ENCODE measurements at regions not wholly inside any gene's neighbourhood (a gene's known extent, or its start where the extent isn't known, plus 50 kb on each side); places are given as distances from the start of the nearest gene placed in this dataset.

DNA sequence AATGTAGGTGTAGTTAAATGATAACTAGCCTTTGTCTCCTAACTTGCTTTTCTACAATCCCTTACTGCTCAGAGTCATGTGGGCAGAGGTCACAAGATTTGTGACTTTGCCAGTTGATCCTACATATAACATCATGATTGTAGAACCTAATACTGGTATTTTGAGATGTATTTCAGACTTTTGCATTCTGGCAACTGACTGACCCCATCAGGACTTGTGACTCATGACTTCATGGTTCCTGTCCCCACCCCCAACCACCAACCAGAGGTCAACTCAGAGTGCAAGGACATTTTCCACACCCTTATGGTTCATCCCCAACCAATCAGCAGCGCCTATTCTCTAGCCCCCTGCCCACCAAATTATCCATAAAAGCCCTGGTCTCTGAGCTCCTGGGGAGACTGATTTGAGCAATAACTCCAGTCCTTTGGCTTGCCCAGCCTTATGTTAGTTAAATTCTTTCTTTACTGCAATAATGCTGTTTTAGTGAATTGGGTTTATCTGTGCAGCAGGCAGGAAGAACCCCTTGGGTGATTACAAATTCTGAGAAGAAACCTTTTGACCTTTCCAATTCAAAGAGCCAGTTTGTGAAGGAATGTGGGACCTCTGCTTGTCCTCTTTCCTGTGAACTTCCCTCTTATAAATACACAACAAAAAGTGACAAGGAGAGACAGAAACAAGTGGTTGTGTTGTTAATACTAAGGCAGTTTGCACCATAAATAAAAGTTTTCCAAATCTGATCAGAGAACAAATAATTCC, 588.7 kb downstream of the UTRN start:
- TF ChIP-seq, protein P1, sequence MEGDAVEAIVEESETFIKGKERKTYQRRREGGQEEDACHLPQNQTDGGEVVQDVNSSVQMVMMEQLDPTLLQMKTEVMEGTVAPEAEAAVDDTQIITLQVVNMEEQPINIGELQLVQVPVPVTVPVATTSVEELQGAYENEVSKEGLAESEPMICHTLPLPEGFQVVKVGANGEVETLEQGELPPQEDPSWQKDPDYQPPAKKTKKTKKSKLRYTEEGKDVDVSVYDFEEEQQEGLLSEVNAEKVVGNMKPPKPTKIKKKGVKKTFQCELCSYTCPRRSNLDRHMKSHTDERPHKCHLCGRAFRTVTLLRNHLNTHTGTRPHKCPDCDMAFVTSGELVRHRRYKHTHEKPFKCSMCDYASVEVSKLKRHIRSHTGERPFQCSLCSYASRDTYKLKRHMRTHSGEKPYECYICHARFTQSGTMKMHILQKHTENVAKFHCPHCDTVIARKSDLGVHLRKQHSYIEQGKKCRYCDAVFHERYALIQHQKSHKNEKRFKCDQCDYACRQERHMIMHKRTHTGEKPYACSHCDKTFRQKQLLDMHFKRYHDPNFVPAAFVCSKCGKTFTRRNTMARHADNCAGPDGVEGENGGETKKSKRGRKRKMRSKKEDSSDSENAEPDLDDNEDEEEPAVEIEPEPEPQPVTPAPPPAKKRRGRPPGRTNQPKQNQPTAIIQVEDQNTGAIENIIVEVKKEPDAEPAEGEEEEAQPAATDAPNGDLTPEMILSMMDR (conservative IDR thresholded peaks at IDR 0.05) = no peak
- no peaks in the 10 kb centered on the region for H3K27me3 ChIP-seq (ENCODE audit: insufficient read depth, low read length)
- no CpG with 5 or more reads among the region's 1 CpG for WGBS (ENCODE audit: extremely low coverage, insufficient read length, low lambda C conversion rate)

More for the DNA sequence above, 588.7 kb downstream of the UTRN start:
- Histone ChIP-seq H3K9me3 (ENCODE audit: control insufficient read depth, low read depth, low read length) (peaks cover 8% of the 10 kb centered on the region), H3T11ph (ENCODE audit: low read length) (no peak overlapping the region), H3K79me2 (ENCODE audit: insufficient read depth, low read length) (no peaks in the 10 kb centered on the region), H3K9ac (ENCODE audit: extremely low read depth, insufficient read length, low read length) (no peak overlapping the region), H3K27ac (ENCODE audit: insufficient read length, low read depth, low read length) (no peak overlapping the region), H3K23me2 (ENCODE audit: insufficient read length, low read depth, low read length, poor library complexity, severe bottlenecking) (no peaks in the 10 kb centered on the region), H3K4me2 (ENCODE audit: insufficient read depth, insufficient read length, low read length) (no peak overlapping the region), H4K5ac (ENCODE audit: insufficient read length, low read depth, low read length) (no peak overlapping the region), H2BK15ac (ENCODE audit: low read depth, low read length) (no peak overlapping the region), H2AK5ac (ENCODE audit: insufficient read length, low read length) (no peak overlapping the region), H3K4ac (ENCODE audit: low read depth, low read length) (no peak overlapping the region), H3K14ac (ENCODE audit: insufficient read depth, low read length) (no peak overlapping the region), H2BK12ac (ENCODE audit: insufficient read length, low read depth, low read length) (no peak overlapping the region), H2BK5ac (ENCODE audit: insufficient read length, low read length) (no peak overlapping the region), H3K23ac (ENCODE audit: insufficient read length, low read depth, low read length) (no peak overlapping the region), H3K18ac (ENCODE audit: insufficient read length, low read depth, low read length) (no peak overlapping the region), H3K4me1 (ENCODE audit: insufficient read depth, low read length) (peaks cover 2% of the 10 kb centered on the region; the same call in 1 of the 2 replicates), H3K56ac (ENCODE audit: insufficient read length, low read depth, low read length) (no peak overlapping the region), H2BK20ac (ENCODE audit: low read depth, low read length, poor library complexity, severe bottlenecking) (no peak overlapping the region), H4K8ac (replicated peaks; ENCODE audit: insufficient read length, low read depth, low read length) (no peak overlapping the region), H4K91ac (ENCODE audit: insufficient read length, low read depth, low read length) (no peak overlapping the region), H3K79me1 (ENCODE audit: insufficient read depth, low read depth, low read length, poor library complexity, severe bottlenecking) (no peaks in the 10 kb centered on the region), H2BK120ac (ENCODE audit: low read depth, low read length, poor library complexity, severe bottlenecking) (no peak overlapping the region), H2AFZ (ENCODE audit: low read length) (no peak overlapping the region), H4K20me1 (ENCODE audit: control insufficient read depth, insufficient read depth, insufficient read length) (no peaks in the 10 kb centered on the region)
- H3K36me3 Mint-ChIP-seq (ENCODE audit: insufficient read depth in 1 of 3, low read depth in 3 of 3) = peaks cover 13 to 37% (median 18%) of the 10 kb centered on the region in 3 experiments
- H3K4me1 Mint-ChIP-seq = peaks cover 27 to 28% of the 10 kb centered on the region in 2 experiments
- H3K27ac Mint-ChIP-seq = peak overlapping the region in 1 of 3 experiments; percentile 1; a peak in 1 of 7 replicates
- H3K9me3 Mint-ChIP-seq = peaks cover 17% of the 10 kb centered on the region in 2 experiments
- DNase-seq = no peak
- no peaks in the 10 kb centered on the region for H3K27me3 Mint-ChIP-seq (ENCODE audit: low read depth)
- H3K4me3 Mint-ChIP-seq = no peak overlapping the region

Measured in H9 (cell line).